K562 (cell line): ENCODE measurements at regions not wholly inside any gene's neighbourhood (a gene's known extent, or its start where the extent isn't known, plus 50 kb on each side); places are given as distances from the start of the nearest gene placed in this dataset.

Source experiments
- ATAC-seq: fragments of 200-7000 bp; cut with Tn5 transposase; 3 replicates; pipeline ENCODE4 v1.9.1; 2020; ENCODE audit warnings: moderate library complexity
- BruUV-seq: library from RNA; stranded (reverse); fragments of 400-500 nt; replicated peaks from 2 replicates; lab custom pipeline; 2021; lab: Mats Ljungman, UMichigan
- CTCF ChIA-PET: fragments of 300-600 bp; formaldehyde crosslinking; extraction: SDS; loops from one replicate; lab custom pipeline; 2021; ENCODE audit warnings: low intra/inter-chr PET ratio; lab: Yijun Ruan, JAX
- POLR2A ChIA-PET: fragments of 300-600, 350-650 bp; sonication (Branson Sonifier 250); formaldehyde crosslinking; extraction: SDS; loops from one replicate; lab custom pipeline; 2021; ENCODE audit warnings: antibody characterized with exemption, inconsistent platforms; lab: Yijun Ruan, JAX
- DNase-seq, 4 experiments: peaks; one replicate each; pipeline versions ENCODE4 v3.0.0 to v3.0.0-alpha.2; 2011 to 2018; ENCODE audit warnings: low spot score in 3 of 4, mixed read lengths in 3 of 4; ENCODE audit errors: extremely low read depth in 1 of 4
- FAIRE-seq: peaks from 2 replicates; lab custom pipeline; 2011; peaks lifted over from hg19 to GRCh38; lab: Jason Lieb, UNC
- H2AFZ ChIP-seq: 2 replicates; pipeline ENCODE4 v1.6.0; 2011; ENCODE audit warnings: low read depth, low read length, control low read depth, inconsistent platforms
- H3K27ac ChIP-seq: fragments of 200-600 bp; 3 replicates; pipeline ENCODE4 v1.8.0; 2011; ENCODE audit warnings: low read depth, mild to moderate bottlenecking, control low read depth, inconsistent platforms, low read length, moderate library complexity, mixed read lengths; ENCODE audit errors: extremely low read depth
- H3K27me3 ChIP-seq, 2 experiments: fragments of 300-600 bp in 1 of 2; 2 replicates in 1 of 2; 3 replicates in 1 of 2; pipeline versions ENCODE4 v1.6.0 to v1.8.0; 2011; ENCODE audit warnings: inconsistent platforms in 2 of 2, low read length in 2 of 2, mild to moderate bottlenecking in 1 of 2, mixed read lengths in 1 of 2, moderate library complexity in 1 of 2; ENCODE audit not compliant: control insufficient read depth in 2 of 2, insufficient read depth in 2 of 2
- H3K36me3 ChIP-seq: fragments of 300-600 bp; 3 replicates; pipeline ENCODE4 v1.8.0; 2011; ENCODE audit warnings: mild to moderate bottlenecking, low read length, inconsistent platforms; ENCODE audit not compliant: control insufficient read depth, insufficient read depth
- H3K4me1 ChIP-seq, 2 experiments: fragments of 200-600 bp in 1 of 2; replicated peaks in 1 of 2; 2 replicates in 1 of 2; 3 replicates in 1 of 2; pipeline versions ENCODE4 v1.5.1 to v1.8.0; 2011; ENCODE audit warnings: inconsistent platforms in 2 of 2, low read length in 2 of 2, mild to moderate bottlenecking in 1 of 2, mixed read lengths in 1 of 2, moderate library complexity in 1 of 2; ENCODE audit not compliant: control insufficient read depth in 2 of 2, insufficient read depth in 2 of 2
- H3K4me2 ChIP-seq: 2 replicates; pipeline ENCODE4 v1.6.1; 2011; ENCODE audit warnings: low read length, control low read depth, inconsistent platforms, mixed read lengths; ENCODE audit not compliant: insufficient read depth
- H3K4me3 ChIP-seq: fragments of 200-600 bp; sonication (generic), shearing (Covaris generic); 2 replicates; pipeline ENCODE4 v1.5.1; 2016; ENCODE audit warnings: control low read depth, inconsistent platforms
- H3K79me2 ChIP-seq: fragments of 200-600 bp; 3 replicates; pipeline ENCODE4 v1.8.0; 2011; ENCODE audit warnings: low read length, inconsistent platforms; ENCODE audit not compliant: control insufficient read depth, insufficient read depth
- H3K9ac ChIP-seq, 2 experiments: 2 replicates each; pipeline versions ENCODE4 v1.6.0 to v1.6.1; 2011; ENCODE audit warnings: low read depth in 2 of 2, low read length in 2 of 2, control low read depth in 1 of 2, inconsistent platforms in 1 of 2, mild to moderate bottlenecking in 1 of 2, mixed read lengths in 1 of 2; ENCODE audit not compliant: insufficient read depth in 1 of 2
- H3K9me1 ChIP-seq: one replicate; pipeline ENCODE4 v1.6.0; 2011; ENCODE audit warnings: inconsistent platforms, mild to moderate bottlenecking, low read length, moderate library complexity; ENCODE audit not compliant: control insufficient read depth, insufficient read depth
- H3K9me3 ChIP-seq: replicated peaks from 2 replicates; pipeline ENCODE4 v1.5.1; 2011; ENCODE audit warnings: low read depth, low read length, inconsistent platforms; ENCODE audit not compliant: control insufficient read depth, insufficient read depth
- H4K20me1 ChIP-seq: replicated peaks from 2 replicates; pipeline ENCODE4 v1.6.1; 2011; ENCODE audit warnings: low read length, inconsistent platforms, mixed read lengths; ENCODE audit not compliant: control insufficient read depth, insufficient read depth
- AFF4 ChIP-seq: sonication (generic); formaldehyde crosslinking; IDR thresholded peaks from 2 replicates; pipeline ENCODE4 v1.8.0; 2023; ENCODE audit warnings: mild to moderate bottlenecking, missing genetic modification reagents
- ETS2 ChIP-seq: IDR thresholded peaks from 2 replicates; pipeline ENCODE4 v1.6.1; 2016; ENCODE audit warnings: borderline replicate concordance, missing genetic modification characterization, mild to moderate bottlenecking, moderate library complexity, missing compliant biosample characterization; ENCODE audit not compliant: poor library complexity, severe bottlenecking
- KAT7 ChIP-seq: sonication (generic); formaldehyde crosslinking; IDR thresholded peaks from 2 replicates; pipeline ENCODE4 v1.8.0; 2022; ENCODE audit warnings: missing genetic modification reagents, mild to moderate bottlenecking, borderline replicate concordance
- NCOA4 ChIP-seq: fragments of 450-650 bp; IDR thresholded peaks from 2 replicates; pipeline ENCODE4 v1.6.1; 2018; ENCODE audit warnings: mild to moderate bottlenecking; ENCODE audit not compliant: partially characterized antibody
- NCOA6 ChIP-seq: fragments of 450-650 bp; IDR thresholded peaks from 2 replicates; pipeline ENCODE4 v1.6.1; 2017; ENCODE audit warnings: mild to moderate bottlenecking
- PCBP1 ChIP-seq: fragments of 200-400 bp; formaldehyde crosslinking; IDR thresholded peaks from 2 replicates; pipeline ENCODE4 v1.6.1; 2018; ENCODE audit warnings: mild to moderate bottlenecking, low read depth, low read length; ENCODE audit not compliant: poor library complexity, severe bottlenecking
- ZFP1 ChIP-seq: fragments of 450-650 bp; formaldehyde crosslinking; IDR thresholded peaks from 2 replicates; pipeline ENCODE4 v1.4.0; 2020; ENCODE audit warnings: mild to moderate bottlenecking, mixed read lengths
- ZNF699 ChIP-seq: fragments of 250-450 bp; sonication (Bioruptor Pico); IDR thresholded peaks from 2 replicates; pipeline ENCODE4 v1.8.0; 2021; ENCODE audit warnings: mild to moderate bottlenecking, moderate library complexity; ENCODE audit not compliant: insufficient replicate concordance
- ZNF764 ChIP-seq: fragments of 250-450 bp; sonication (Bioruptor Pico); IDR thresholded peaks from 2 replicates; pipeline ENCODE4 v1.4.0; 2020; ENCODE audit warnings: low read depth, mild to moderate bottlenecking, moderate library complexity
- WGBS: fragments of 100-300 bp; shearing (Covaris generic); methylation state at CpG from one replicate; pipeline ENCODE4 v1.1.6; 2016; ENCODE audit warnings: low coverage, mixed read lengths; ENCODE audit not compliant: insufficient coverage; ENCODE audit errors: missing lambda C conversion rate; 5-methylcytosine and 5-hydroxymethylcytosine counted together
- in situ Hi-C: fragments of 300-500 bp; cut with MboI; formaldehyde crosslinking; loops from 4 replicates; pipeline ENCODE4 v1.15.0; 2018; ENCODE audit warnings: inconsistent platforms, mixed read lengths
- intact Hi-C: fragments of 100-400 bp; cut with micrococcal nuclease; formaldehyde crosslinking; loops from 2 replicates; pipeline ENCODE4 v1.14.2; 2022
- TF ChIP-seq, protein P1 (sequence below): IDR thresholded peaks from 2 replicates; pipeline ENCODE4 v1.6.1; 2016; ENCODE audit warnings: missing genetic modification characterization, missing compliant biosample characterization
- TF ChIP-seq, protein P2 (sequence below): fragments of 250-450 bp; sonication (Bioruptor Pico); IDR thresholded peaks from 2 replicates; pipeline ENCODE4 v1.4.0; 2020; ENCODE audit warnings: mild to moderate bottlenecking, moderate library complexity
- TF ChIP-seq, protein P3 (sequence below): sonication (generic); formaldehyde crosslinking; IDR thresholded peaks from 2 replicates; pipeline ENCODE4 v1.8.1; 2023; ENCODE audit warnings: mild to moderate bottlenecking, missing genetic modification reagents
- TF ChIP-seq, protein P4 (sequence below): fragments of 250-450 bp; sonication (Bioruptor Pico); IDR thresholded peaks from 2 replicates; pipeline ENCODE4 v1.8.0; 2021; ENCODE audit warnings: moderate library complexity, mild to moderate bottlenecking, inconsistent platforms

- no peaks in the 10 kb centered on the region for H3K36me3 ChIP-seq
- no peaks in the 10 kb centered on the region for H3K9me1 ChIP-seq
- H3K79me2 ChIP-seq: no peaks in the 10 kb centered on the region
- H3K4me3 ChIP-seq: no peak overlapping the region
- H3K27ac ChIP-seq: no peak overlapping the region
- H3K9me3 ChIP-seq: no peaks in the 10 kb centered on the region
- BruUV-seq: no TSS peak
- intact Hi-C loops (no loop called here), in situ Hi-C loops (no loop called here)
- H3K4me2 ChIP-seq: no peak overlapping the region
- no peak overlapping the region for H3K9ac ChIP-seq
- DNase-seq: no peak
- WGBS: 0% methylated on average over 1 of the region's 1 CpG
- ChIA-PET POLR2A (no interaction called here), CTCF (no interaction called here)
- H4K20me1 ChIP-seq: no peaks in the 10 kb centered on the region
- FAIRE-seq: no peak
- no peak for ATAC-seq
- no peak overlapping the region for H2AFZ ChIP-seq
- no peaks in the 10 kb centered on the region for H3K27me3 ChIP-seq
- no peaks in the 10 kb centered on the region for H3K4me1 ChIP-seq
- TF ChIP-seq AFF4 (CRISPR knock-in tag) (no peak), ZNF764 (no peak), ZFP1 (CRISPR knock-in tag) (no peak), KAT7 (CRISPR knock-in tag) (no peak), NCOA4 (no peak), ZNF699 (CRISPR knock-in tag) (no peak), NCOA6 (no peak), PCBP1 (no peak), ETS2 (tag) (no peak)
- TF ChIP-seq, protein P1, sequence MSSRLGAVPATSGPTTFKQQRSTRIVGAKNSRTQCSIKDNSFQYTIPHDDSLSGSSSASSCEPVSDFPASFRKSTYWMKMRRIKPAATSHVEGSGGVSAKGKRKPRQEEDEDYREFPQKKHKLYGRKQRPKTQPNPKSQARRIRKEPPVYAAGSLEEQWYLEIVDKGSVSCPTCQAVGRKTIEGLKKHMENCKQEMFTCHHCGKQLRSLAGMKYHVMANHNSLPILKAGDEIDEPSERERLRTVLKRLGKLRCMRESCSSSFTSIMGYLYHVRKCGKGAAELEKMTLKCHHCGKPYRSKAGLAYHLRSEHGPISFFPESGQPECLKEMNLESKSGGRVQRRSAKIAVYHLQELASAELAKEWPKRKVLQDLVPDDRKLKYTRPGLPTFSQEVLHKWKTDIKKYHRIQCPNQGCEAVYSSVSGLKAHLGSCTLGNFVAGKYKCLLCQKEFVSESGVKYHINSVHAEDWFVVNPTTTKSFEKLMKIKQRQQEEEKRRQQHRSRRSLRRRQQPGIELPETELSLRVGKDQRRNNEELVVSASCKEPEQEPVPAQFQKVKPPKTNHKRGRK (tag): no peak
- TF ChIP-seq, protein P2, sequence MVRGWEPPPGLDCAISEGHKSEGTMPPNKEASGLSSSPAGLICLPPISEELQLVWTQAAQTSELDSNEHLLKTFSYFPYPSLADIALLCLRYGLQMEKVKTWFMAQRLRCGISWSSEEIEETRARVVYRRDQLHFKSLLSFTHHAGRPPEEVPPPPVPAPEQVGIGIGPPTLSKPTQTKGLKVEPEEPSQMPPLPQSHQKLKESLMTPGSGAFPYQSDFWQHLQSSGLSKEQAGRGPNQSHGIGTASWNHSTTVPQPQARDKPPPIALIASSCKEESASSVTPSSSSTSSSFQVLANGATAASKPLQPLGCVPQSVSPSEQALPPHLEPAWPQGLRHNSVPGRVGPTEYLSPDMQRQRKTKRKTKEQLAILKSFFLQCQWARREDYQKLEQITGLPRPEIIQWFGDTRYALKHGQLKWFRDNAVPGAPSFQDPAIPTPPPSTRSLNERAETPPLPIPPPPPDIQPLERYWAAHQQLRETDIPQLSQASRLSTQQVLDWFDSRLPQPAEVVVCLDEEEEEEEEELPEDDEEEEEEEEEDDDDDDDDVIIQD (CRISPR knock-in tag): no peak
- TF ChIP-seq, protein P3, sequence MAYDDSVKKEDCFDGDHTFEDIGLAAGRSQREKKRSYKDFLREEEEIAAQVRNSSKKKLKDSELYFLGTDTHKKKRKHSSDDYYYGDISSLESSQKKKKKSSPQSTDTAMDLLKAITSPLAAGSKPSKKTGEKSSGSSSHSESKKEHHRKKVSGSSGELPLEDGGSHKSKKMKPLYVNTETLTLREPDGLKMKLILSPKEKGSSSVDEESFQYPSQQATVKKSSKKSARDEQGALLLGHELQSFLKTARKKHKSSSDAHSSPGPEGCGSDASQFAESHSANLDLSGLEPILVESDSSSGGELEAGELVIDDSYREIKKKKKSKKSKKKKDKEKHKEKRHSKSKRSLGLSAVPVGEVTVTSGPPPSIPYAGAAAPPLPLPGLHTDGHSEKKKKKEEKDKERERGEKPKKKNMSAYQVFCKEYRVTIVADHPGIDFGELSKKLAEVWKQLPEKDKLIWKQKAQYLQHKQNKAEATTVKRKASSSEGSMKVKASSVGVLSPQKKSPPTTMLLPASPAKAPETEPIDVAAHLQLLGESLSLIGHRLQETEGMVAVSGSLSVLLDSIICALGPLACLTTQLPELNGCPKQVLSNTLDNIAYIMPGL (CRISPR knock-in tag): no peak
- TF ChIP-seq, protein P4, sequence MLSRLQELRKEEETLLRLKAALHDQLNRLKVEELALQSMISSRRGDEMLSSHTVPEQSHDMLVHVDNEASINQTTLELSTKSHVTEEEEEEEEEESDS: no peak
Observed at GRCh38 chr13:83601539-83601938, 280.7 kb downstream of the SLITRK1 start.
